AG09319 (cell line): ENCODE measurements at regions not wholly inside any gene's neighbourhood (a gene's known extent, or its start where the extent isn't known, plus 50 kb on each side); places are given as distances from the start of the nearest gene placed in this dataset.

Experiments used
- DNase-seq: peaks from one replicate; pipeline ENCODE4 v3.0.0-alpha.2; 2010; ENCODE audit warnings: low read depth; ENCODE audit errors: extremely low read depth
- TF ChIP-seq, protein P1 (sequence below): IDR thresholded peaks from 2 replicates; pipeline ENCODE4 v1.5.1; 2011; ENCODE audit warnings: low read depth, mild to moderate bottlenecking, inconsistent platforms, low read length, moderate library complexity

DNA sequence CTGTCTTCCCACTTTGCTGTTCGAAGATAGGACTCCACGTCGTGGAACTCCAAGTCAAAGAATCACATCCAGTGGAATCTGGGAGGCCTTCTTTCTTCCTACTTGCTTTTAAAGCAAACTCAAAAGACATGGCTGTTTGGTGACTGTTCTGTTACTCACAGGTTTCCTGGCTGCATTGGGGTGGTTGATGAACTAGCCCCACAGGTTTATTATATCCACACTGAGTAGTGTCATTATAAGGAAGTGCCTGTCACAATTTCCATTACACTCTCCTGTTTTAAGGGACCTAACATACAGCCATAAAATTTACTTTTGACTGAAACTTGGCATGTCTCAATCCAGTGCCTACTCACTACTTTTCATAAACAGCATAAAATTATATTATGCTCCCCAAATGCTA lies 287.3 kb upstream of the SP4 start:
- TF ChIP-seq, protein P1, sequence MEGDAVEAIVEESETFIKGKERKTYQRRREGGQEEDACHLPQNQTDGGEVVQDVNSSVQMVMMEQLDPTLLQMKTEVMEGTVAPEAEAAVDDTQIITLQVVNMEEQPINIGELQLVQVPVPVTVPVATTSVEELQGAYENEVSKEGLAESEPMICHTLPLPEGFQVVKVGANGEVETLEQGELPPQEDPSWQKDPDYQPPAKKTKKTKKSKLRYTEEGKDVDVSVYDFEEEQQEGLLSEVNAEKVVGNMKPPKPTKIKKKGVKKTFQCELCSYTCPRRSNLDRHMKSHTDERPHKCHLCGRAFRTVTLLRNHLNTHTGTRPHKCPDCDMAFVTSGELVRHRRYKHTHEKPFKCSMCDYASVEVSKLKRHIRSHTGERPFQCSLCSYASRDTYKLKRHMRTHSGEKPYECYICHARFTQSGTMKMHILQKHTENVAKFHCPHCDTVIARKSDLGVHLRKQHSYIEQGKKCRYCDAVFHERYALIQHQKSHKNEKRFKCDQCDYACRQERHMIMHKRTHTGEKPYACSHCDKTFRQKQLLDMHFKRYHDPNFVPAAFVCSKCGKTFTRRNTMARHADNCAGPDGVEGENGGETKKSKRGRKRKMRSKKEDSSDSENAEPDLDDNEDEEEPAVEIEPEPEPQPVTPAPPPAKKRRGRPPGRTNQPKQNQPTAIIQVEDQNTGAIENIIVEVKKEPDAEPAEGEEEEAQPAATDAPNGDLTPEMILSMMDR = no peak
- no peak for DNase-seq

DNA sequence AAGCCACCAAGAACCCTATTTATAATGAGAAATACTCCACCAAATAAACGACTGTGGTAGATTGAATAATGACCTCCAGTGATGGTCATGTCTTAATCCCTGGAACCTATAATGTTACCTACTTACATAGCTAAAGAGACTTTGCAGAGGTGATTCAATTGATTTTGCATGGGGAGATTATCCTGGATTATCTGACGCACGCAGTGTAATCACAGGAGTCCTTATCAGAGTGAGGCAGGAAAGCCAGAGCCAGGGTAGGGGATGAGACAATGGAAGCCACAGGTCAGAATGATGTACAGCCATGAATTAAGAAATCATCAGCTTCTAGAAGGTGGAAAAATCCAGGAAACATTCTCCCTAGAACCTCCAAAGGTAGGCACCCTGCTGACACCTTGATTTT lies 286.4 kb upstream of the SP4 start:
- TF ChIP-seq, protein P1 = no peak
- no peak for DNase-seq

DNA sequence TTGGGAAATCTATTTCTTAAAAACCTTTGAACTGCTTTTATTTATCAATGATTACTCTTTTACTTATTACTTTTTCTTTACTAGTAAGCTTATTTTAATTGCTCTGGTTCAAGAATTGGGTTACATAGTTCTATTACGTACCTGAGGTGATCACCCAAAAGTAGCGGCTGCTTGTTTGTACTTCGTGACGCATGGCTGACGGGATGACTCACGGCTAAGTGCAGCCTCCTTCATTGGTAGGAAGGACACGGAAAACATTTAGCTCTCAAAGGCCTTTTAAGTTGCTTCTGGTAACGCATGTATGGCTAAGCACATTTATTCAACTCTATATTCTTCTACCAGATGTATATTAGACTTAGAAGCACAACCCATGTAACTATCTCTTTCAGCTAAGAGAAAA lies 285.8 kb upstream of the SP4 start:
- DNase-seq = no peak
- TF ChIP-seq, protein P1 = no peak

DNA sequence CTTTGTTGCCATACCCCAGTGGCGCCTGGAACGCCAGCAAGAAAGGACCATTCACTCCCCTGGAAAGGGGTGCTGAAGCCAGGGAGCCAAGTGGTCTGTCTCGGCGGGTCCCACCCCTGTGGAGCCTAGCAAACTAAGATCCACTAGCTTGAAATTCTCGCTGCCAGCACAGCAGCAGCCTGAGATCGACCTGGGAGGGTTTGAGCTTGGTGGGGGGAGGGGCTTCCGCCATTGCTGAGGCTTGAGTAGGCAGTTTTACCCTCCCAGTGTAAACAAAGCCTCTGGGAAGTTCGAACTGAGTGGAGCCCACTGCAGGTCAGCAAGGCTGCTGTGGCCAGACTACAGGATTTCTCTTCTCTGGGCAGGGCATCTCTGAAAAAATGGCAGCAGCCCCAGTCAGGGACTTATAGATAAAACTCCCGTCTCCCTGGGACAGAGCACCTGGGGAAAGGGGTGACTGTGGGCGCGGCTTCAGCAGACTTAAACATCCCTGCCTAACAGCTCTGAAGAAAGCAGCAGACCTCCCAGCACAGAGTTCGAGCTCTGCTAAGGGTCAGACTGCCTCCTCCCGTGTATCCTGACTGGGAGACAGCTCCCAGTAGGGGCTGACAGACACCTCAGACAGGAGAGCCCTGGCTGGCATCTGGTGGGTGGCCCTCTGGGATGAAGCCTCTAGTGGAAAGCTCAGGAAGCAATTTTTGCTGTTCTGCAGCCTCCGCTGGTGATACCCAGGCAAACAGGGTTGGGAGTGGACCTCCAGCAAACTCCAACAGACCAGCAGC lies 281.1 kb upstream of the SP4 start:
- DNase-seq = no peak
- TF ChIP-seq, protein P1 = no peak

DNA sequence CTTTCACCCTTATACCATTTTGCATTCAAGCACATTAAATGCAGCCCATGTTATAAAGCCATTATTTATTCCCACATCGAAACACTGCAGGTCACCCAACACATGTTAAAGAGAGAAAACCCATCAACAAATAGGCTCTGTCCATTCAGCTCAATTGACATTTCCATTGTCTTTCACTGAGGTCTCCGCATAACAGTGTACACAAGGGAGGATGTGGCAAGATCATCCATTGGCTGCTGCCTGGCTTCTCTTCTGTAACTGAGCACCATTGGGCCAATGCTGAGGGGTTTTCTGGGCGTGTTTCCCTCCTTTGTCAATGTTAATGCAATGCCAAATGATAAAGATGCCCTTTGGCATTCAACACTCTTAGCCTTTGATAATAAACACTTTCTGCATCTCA lies 278.1 kb upstream of the SP4 start:
- DNase-seq = no peak
- TF ChIP-seq, protein P1 = no peak

DNA sequence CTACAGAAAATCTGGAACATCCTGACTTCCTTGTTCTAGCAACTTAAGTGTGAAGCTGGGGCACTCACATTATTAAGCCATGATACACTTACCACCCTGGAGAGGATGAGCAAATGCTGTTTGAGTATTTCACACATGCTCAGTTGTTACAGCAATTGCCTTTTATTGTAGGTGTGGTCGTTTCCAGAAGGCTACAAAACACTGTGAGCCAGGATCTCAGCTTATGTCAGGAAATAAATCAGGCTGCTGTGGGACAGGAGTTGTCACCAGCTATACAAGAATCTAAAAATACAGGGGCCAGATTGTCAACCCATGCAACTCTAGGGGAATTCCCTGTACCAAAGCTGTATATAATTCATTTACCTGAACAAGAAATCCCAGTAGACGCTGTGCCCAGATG lies 273.3 kb upstream of the SP4 start:
- no peak for DNase-seq
- TF ChIP-seq, protein P1 = no peak

DNA sequence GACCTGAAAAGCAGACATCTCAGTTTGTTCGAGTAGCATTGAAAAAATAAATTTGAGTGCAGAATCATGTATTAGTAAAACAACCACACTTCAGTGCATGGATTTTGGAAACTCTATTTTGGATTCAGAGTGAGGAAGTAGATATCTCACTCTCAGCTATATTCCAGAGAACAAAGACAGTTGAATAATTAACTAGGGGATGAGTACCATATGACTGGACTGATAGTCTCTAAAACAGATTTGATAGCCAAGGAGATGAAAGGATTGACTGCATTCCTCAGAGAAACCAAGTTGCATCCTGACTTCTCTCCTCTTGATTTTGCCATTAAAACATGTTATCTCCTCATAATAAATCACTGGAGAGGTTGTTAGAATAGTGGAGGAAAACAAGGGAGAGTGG lies 268.4 kb upstream of the SP4 start:
- TF ChIP-seq, protein P1 = no peak
- DNase-seq = no peak
